Bronchial epithelial cell (primary cell): ENCODE measurements at regions not wholly inside any gene's neighbourhood (a gene's known extent, or its start where the extent isn't known, plus 50 kb on each side); places are given as distances from the start of the nearest gene placed in this dataset.

Experiments
- DNase-seq: peaks from one replicate; pipeline ENCODE4 v3.0.0-alpha.2; 2010; ENCODE audit warnings: low read depth
- FAIRE-seq: peaks from 2 replicates; lab custom pipeline; 2011; peaks lifted over from hg19 to GRCh38; lab: Jason Lieb, UNC
- H3K27me3 ChIP-seq: 2 replicates; pipeline ENCODE4 v1.5.1; 2011; ENCODE audit warnings: low read length; ENCODE audit not compliant: control insufficient read depth, insufficient read depth
- H3K36me3 ChIP-seq: 2 replicates; pipeline ENCODE4 v1.5.1; 2011; ENCODE audit warnings: low read length; ENCODE audit not compliant: control insufficient read depth, insufficient read depth
- H3K4me3 ChIP-seq: 2 replicates; pipeline ENCODE4 v1.5.1; 2011; ENCODE audit warnings: mild to moderate bottlenecking, low read depth, low read length, control low read depth
- TF ChIP-seq, protein P1 (sequence below): IDR thresholded peaks from 2 replicates; pipeline ENCODE4 v1.5.1; 2011; ENCODE audit warnings: mild to moderate bottlenecking, moderate library complexity, low read length, control low read depth, inconsistent platforms; ENCODE audit not compliant: insufficient read depth, severe bottlenecking

DNA sequence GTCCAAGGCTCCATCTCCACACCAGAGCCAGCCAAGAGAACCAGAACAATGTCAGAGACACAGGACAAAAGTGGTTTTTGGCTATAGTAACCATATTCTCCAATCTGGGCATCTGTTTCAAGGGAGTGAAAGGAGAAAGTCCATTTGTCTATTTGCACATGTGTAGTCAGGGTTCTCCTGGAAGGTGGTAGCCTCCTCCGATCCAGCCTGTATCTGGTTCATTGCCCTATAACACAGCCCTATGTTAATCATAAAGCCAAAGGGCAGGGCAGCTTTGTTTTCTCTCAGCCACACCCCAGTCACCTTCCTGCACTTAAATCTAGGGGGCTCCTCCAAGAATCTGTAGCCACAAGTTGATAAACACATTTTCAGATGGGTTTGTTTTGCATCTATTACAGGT is 128.1 kb upstream of the ADPGK start:
- no peak for FAIRE-seq
- TF ChIP-seq, protein P1, sequence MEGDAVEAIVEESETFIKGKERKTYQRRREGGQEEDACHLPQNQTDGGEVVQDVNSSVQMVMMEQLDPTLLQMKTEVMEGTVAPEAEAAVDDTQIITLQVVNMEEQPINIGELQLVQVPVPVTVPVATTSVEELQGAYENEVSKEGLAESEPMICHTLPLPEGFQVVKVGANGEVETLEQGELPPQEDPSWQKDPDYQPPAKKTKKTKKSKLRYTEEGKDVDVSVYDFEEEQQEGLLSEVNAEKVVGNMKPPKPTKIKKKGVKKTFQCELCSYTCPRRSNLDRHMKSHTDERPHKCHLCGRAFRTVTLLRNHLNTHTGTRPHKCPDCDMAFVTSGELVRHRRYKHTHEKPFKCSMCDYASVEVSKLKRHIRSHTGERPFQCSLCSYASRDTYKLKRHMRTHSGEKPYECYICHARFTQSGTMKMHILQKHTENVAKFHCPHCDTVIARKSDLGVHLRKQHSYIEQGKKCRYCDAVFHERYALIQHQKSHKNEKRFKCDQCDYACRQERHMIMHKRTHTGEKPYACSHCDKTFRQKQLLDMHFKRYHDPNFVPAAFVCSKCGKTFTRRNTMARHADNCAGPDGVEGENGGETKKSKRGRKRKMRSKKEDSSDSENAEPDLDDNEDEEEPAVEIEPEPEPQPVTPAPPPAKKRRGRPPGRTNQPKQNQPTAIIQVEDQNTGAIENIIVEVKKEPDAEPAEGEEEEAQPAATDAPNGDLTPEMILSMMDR = no peak
- no peak overlapping the region for H3K4me3 ChIP-seq

DNA sequence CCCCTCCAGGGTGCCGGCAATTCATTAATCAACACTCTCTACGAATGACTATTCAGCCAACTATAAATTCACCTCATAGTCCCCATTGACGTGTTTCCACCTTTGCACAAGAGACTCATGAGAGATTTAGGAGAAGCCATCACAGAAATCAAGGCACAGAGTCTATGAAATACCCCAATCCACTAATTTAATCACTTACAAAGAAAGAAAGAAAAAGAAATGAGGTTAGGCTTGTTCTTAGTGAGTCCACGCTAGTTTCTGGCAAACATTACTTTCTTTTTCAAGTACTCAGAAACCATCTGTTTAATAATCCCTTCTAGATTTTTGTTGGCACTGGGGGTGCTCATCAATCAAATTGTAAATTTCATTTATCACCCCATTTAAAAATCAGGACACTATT is 125.2 kb upstream of the ADPGK start:
- no peak overlapping the region for H3K4me3 ChIP-seq
- DNase-seq (no peak), FAIRE-seq (no peak)
- TF ChIP-seq, protein P1 = no peak
- H3K27me3 ChIP-seq = no peaks in the 10 kb centered on the region
- H3K36me3 ChIP-seq = no peaks in the 10 kb centered on the region

More for the DNA sequence above, 128.1 kb upstream of the ADPGK start:
- Histone ChIP-seq H3K36me3 (no peaks in the 10 kb centered on the region), H3K27me3 (no peaks in the 10 kb centered on the region)
- no peak for DNase-seq

DNA sequence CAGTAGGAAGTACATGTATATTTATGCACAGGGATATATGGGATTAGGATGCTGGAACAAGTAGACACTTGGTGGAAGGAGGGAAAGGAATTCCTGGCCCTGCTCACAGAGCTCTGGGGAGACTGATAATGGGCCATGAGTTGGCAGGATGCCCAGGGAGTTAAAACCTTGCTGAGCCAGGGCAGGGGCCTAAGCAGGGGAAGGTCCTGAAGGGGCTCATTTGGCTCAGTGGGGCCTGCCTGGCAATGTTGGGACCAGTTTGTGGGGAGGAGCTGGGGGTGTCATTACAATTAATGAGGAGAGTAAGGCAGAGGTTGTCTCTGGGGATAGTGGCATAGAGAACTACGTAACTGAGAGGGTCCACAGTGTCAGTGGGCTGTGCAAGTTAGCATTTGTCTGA is 124.2 kb upstream of the ADPGK start:
- H3K27me3 ChIP-seq = no peaks in the 10 kb centered on the region
- peak; percentile 23 for FAIRE-seq
- TF ChIP-seq, protein P1 = no peak
- no peak for DNase-seq
- H3K36me3 ChIP-seq = no peaks in the 10 kb centered on the region
- no peak overlapping the region for H3K4me3 ChIP-seq

GRCh38 chr15:72902919-72903260 is 119.3 kb upstream of the ADPGK start:
- DNase-seq = no peak
- Histone ChIP-seq H3K4me3 (no peak overlapping the region), H3K36me3 (no peaks in the 10 kb centered on the region), H3K27me3 (no peaks in the 10 kb centered on the region)
- TF ChIP-seq, protein P1 = no peak
- no peak for FAIRE-seq

DNA sequence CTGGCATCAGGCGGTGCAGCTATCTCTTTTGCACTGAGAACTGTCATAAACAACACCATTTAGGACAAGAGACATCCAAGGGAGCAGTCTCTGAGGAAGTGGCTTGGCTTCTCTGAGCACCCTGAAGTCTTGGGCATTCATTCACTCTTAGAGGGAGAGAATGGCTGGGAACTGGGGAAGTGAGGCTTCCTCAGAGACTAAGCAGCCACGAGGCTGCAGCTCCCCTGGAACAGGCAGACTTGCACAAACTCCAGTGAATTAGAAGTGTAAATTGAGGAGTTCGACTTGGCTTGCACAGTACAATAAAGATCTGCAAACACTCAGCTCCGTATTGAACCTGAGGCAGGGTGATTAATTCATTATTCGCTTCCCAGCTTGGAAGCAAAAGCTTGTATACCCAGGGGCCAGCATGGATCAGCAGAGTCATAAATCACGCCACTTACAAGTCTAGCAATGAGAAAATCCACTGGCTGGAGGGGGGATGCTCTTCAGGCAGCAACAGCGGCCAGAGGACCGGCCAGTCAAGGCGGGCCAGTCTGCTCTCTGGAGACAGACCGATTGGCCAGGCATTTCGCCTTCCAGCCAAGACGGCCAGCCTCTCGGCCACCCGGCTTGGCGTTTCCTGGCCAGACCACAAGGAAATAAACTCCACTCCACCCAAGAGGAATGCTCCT is 118.8 kb upstream of the ADPGK start:
- FAIRE-seq = no peak
- no peak overlapping the region for H3K4me3 ChIP-seq
- H3K36me3 ChIP-seq = no peaks in the 10 kb centered on the region
- no peaks in the 10 kb centered on the region for H3K27me3 ChIP-seq
- TF ChIP-seq, protein P1 = no peak
- no peak for DNase-seq

DNA sequence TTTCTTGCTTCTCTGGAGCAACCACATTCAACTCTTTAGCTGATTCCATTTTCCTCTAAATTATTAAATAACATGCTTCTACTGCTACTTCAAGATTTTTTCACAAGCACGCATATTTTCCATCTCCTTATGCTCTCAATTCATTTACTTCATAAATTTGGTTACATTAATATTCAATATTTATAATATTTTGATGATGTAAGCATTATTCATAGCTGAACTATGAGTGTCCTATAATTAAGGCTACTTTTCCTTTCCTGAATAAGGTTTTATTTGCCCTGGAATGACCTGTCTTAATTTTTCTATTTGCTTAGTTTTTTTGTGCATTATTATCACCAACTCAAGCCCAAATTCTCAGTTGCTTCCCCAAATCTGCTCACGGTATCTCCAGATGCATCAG is 109.4 kb upstream of the ADPGK start:
- no peak overlapping the region for H3K4me3 ChIP-seq
- DNase-seq = no peak
- TF ChIP-seq, protein P1 = no peak
- FAIRE-seq = no peak
- no peaks in the 10 kb centered on the region for H3K27me3 ChIP-seq
- no peaks in the 10 kb centered on the region for H3K36me3 ChIP-seq
